K562 (cell line): ENCODE measurements at regions not wholly inside any gene's neighbourhood (a gene's known extent, or its start where the extent isn't known, plus 50 kb on each side); places are given as distances from the start of the nearest gene placed in this dataset.

Experiments
- ATAC-seq: fragments of 200-7000 bp; cut with Tn5 transposase; 3 replicates; pipeline ENCODE4 v1.9.1; 2020; ENCODE audit warnings: moderate library complexity
- BruUV-seq: library from RNA; stranded (reverse); fragments of 400-500 nt; replicated peaks from 2 replicates; lab custom pipeline; 2021; lab: Mats Ljungman, UMichigan
- CTCF ChIA-PET: fragments of 300-600 bp; formaldehyde crosslinking; extraction: SDS; loops from one replicate; lab custom pipeline; 2021; ENCODE audit warnings: low intra/inter-chr PET ratio; lab: Yijun Ruan, JAX
- POLR2A ChIA-PET: fragments of 300-600, 350-650 bp; sonication (Branson Sonifier 250); formaldehyde crosslinking; extraction: SDS; loops from one replicate; lab custom pipeline; 2021; ENCODE audit warnings: antibody characterized with exemption, inconsistent platforms; lab: Yijun Ruan, JAX
- DNase-seq, 4 experiments: peaks; one replicate each; pipeline versions ENCODE4 v3.0.0 to v3.0.0-alpha.2; 2011 to 2018; ENCODE audit warnings: low spot score in 3 of 4, mixed read lengths in 3 of 4; ENCODE audit errors: extremely low read depth in 1 of 4
- FAIRE-seq: peaks from 2 replicates; lab custom pipeline; 2011; peaks lifted over from hg19 to GRCh38; lab: Jason Lieb, UNC
- H2AFZ ChIP-seq: 2 replicates; pipeline ENCODE4 v1.6.0; 2011; ENCODE audit warnings: low read depth, low read length, control low read depth, inconsistent platforms
- H3K27ac ChIP-seq: fragments of 200-600 bp; 3 replicates; pipeline ENCODE4 v1.8.0; 2011; ENCODE audit warnings: low read depth, mild to moderate bottlenecking, control low read depth, inconsistent platforms, low read length, moderate library complexity, mixed read lengths; ENCODE audit errors: extremely low read depth
- H3K27me3 ChIP-seq, 2 experiments: fragments of 300-600 bp in 1 of 2; 2 replicates in 1 of 2; 3 replicates in 1 of 2; pipeline versions ENCODE4 v1.6.0 to v1.8.0; 2011; ENCODE audit warnings: inconsistent platforms in 2 of 2, low read length in 2 of 2, mild to moderate bottlenecking in 1 of 2, mixed read lengths in 1 of 2, moderate library complexity in 1 of 2; ENCODE audit not compliant: control insufficient read depth in 2 of 2, insufficient read depth in 2 of 2
- H3K36me3 ChIP-seq: fragments of 300-600 bp; 3 replicates; pipeline ENCODE4 v1.8.0; 2011; ENCODE audit warnings: mild to moderate bottlenecking, low read length, inconsistent platforms; ENCODE audit not compliant: control insufficient read depth, insufficient read depth
- H3K4me1 ChIP-seq, 2 experiments: fragments of 200-600 bp in 1 of 2; replicated peaks in 1 of 2; 2 replicates in 1 of 2; 3 replicates in 1 of 2; pipeline versions ENCODE4 v1.5.1 to v1.8.0; 2011; ENCODE audit warnings: inconsistent platforms in 2 of 2, low read length in 2 of 2, mild to moderate bottlenecking in 1 of 2, mixed read lengths in 1 of 2, moderate library complexity in 1 of 2; ENCODE audit not compliant: control insufficient read depth in 2 of 2, insufficient read depth in 2 of 2
- H3K4me2 ChIP-seq: 2 replicates; pipeline ENCODE4 v1.6.1; 2011; ENCODE audit warnings: low read length, control low read depth, inconsistent platforms, mixed read lengths; ENCODE audit not compliant: insufficient read depth
- H3K4me3 ChIP-seq: fragments of 200-600 bp; sonication (generic), shearing (Covaris generic); 2 replicates; pipeline ENCODE4 v1.5.1; 2016; ENCODE audit warnings: control low read depth, inconsistent platforms
- H3K79me2 ChIP-seq: fragments of 200-600 bp; 3 replicates; pipeline ENCODE4 v1.8.0; 2011; ENCODE audit warnings: low read length, inconsistent platforms; ENCODE audit not compliant: control insufficient read depth, insufficient read depth
- H3K9ac ChIP-seq, 2 experiments: 2 replicates each; pipeline versions ENCODE4 v1.6.0 to v1.6.1; 2011; ENCODE audit warnings: low read depth in 2 of 2, low read length in 2 of 2, control low read depth in 1 of 2, inconsistent platforms in 1 of 2, mild to moderate bottlenecking in 1 of 2, mixed read lengths in 1 of 2; ENCODE audit not compliant: insufficient read depth in 1 of 2
- H3K9me1 ChIP-seq: one replicate; pipeline ENCODE4 v1.6.0; 2011; ENCODE audit warnings: inconsistent platforms, mild to moderate bottlenecking, low read length, moderate library complexity; ENCODE audit not compliant: control insufficient read depth, insufficient read depth
- H3K9me3 ChIP-seq: replicated peaks from 2 replicates; pipeline ENCODE4 v1.5.1; 2011; ENCODE audit warnings: low read depth, low read length, inconsistent platforms; ENCODE audit not compliant: control insufficient read depth, insufficient read depth
- H4K20me1 ChIP-seq: replicated peaks from 2 replicates; pipeline ENCODE4 v1.6.1; 2011; ENCODE audit warnings: low read length, inconsistent platforms, mixed read lengths; ENCODE audit not compliant: control insufficient read depth, insufficient read depth
- BCOR ChIP-seq: fragments of 450-650 bp; IDR thresholded peaks from 2 replicates; pipeline ENCODE4 v1.6.1; 2016
- HDAC3 ChIP-seq: fragments of 450-650 bp; IDR thresholded peaks from 2 replicates; pipeline ENCODE4 v1.6.1; 2018; ENCODE audit warnings: borderline replicate concordance, mild to moderate bottlenecking, moderate library complexity; ENCODE audit not compliant: partially characterized antibody
- JUND ChIP-seq, 2 experiments: IDR thresholded peaks; 2 replicates in 1 of 2; 3 replicates in 1 of 2; pipeline ENCODE4 v1.6.1; 2011; ENCODE audit warnings: borderline replicate concordance in 2 of 2, low read depth in 2 of 2, low read length in 2 of 2, improper control_type of control experiment in 1 of 2, missing biosample characterization in 1 of 2, missing genetic modification characterization in 1 of 2, missing genetic modification reagents in 1 of 2
- RBM39 ChIP-seq: fragments of 200-400 bp; formaldehyde crosslinking; optimal IDR thresholded peaks from 2 replicates; pipeline ENCODE3; 2018; ENCODE audit warnings: low read depth, low read length
- TRIM24 ChIP-seq, 2 experiments: fragments of 450-650 bp; IDR thresholded peaks; 2 replicates each; pipeline ENCODE4 v1.6.1; 2016
- ZBTB49 ChIP-seq: sonication (generic); formaldehyde crosslinking; IDR thresholded peaks from 2 replicates; pipeline ENCODE4 v1.8.0; 2022; ENCODE audit warnings: missing genetic modification reagents, mild to moderate bottlenecking, borderline replicate concordance
- ZNF24 ChIP-seq: fragments of 450-650 bp; IDR thresholded peaks from 2 replicates; pipeline ENCODE4 v1.6.1; 2016
- WGBS: fragments of 100-300 bp; shearing (Covaris generic); methylation state at CpG from one replicate; pipeline ENCODE4 v1.1.6; 2016; ENCODE audit warnings: low coverage, mixed read lengths; ENCODE audit not compliant: insufficient coverage; ENCODE audit errors: missing lambda C conversion rate; 5-methylcytosine and 5-hydroxymethylcytosine counted together
- in situ Hi-C: fragments of 300-500 bp; cut with MboI; formaldehyde crosslinking; loops from 4 replicates; pipeline ENCODE4 v1.15.0; 2018; ENCODE audit warnings: inconsistent platforms, mixed read lengths
- intact Hi-C: fragments of 100-400 bp; cut with micrococcal nuclease; formaldehyde crosslinking; loops from 2 replicates; pipeline ENCODE4 v1.14.2; 2022
- TF ChIP-seq, protein P1 (sequence below): IDR thresholded peaks from 2 replicates; pipeline ENCODE4 v1.6.1; 2012; ENCODE audit warnings: low read depth, low read length, improper control_type of control experiment, borderline replicate concordance

DNA sequence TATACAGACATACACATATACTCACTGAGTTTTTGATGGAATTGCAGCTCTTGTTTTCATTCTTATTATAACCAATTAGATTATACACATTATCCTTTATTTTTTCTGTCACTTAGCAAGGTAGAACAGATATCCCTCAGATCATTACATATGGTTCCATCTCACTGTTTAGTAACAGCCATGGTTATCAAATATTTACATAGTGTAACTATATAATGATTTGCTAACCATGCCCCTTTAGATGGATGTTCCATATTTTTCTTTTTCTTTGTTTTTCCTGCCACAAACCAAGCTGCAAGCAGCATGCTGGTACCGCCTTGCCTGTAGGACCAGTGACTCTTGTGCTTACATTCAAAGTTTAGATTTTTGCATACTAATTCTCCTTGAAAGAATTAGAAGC, 163.4 kb upstream of the NFE2L3 start (continued):
- TF ChIP-seq JUND (IDR thresholded peaks at IDR 0.05; ENCODE audit: borderline replicate concordance, low read depth, low read length) (no peak), JUND (tag; IDR thresholded peaks at IDR 0.05; ENCODE audit: borderline replicate concordance, low read depth, low read length) (no peak)

GRCh38 chr7:25989140-25989705, 162.8 kb upstream of the NFE2L3 start:
- no peak for ATAC-seq
- H4K20me1 ChIP-seq = no peaks in the 10 kb centered on the region

More at GRCh38 chr7:25989140-25989705, 162.8 kb upstream of the NFE2L3 start:
- Histone ChIP-seq H3K27me3 (peaks cover 4 to 8% of the 10 kb centered on the region in 2 experiments; a peak in 4 of 5 replicates), H3K79me2 (no peaks in the 10 kb centered on the region), H3K36me3 (no peaks in the 10 kb centered on the region), H3K4me3 (no peak overlapping the region), H3K9me1 (no peaks in the 10 kb centered on the region), H3K4me1 (no peaks in the 10 kb centered on the region), H3K9ac (no peak overlapping the region), H3K9me3 (no peaks in the 10 kb centered on the region), H3K4me2 (no peak overlapping the region), H3K27ac (no peak overlapping the region), H2AFZ (no peak overlapping the region)
- POLR2A ChIA-PET = interaction anchor here (1.1 kb wide), 1 partner anchor 9 kb away, joined by 3 read pairs; no protein-coding TSS in a partner anchor
- CTCF ChIA-PET = no interaction called here
- BruUV-seq = no TSS peak
- DNase-seq = no peak
- WGBS = 2% methylated on average over 6 of the region's 6 CpGs
- TF ChIP-seq TRIM24 (IDR thresholded peaks at IDR 0.05) = no peak
- no peak for TF ChIP-seq BCOR
- TF ChIP-seq ZNF24 = no peak
- TF ChIP-seq HDAC3 = no peak
- TF ChIP-seq RBM39 = no peak
- TF ChIP-seq, protein P1, sequence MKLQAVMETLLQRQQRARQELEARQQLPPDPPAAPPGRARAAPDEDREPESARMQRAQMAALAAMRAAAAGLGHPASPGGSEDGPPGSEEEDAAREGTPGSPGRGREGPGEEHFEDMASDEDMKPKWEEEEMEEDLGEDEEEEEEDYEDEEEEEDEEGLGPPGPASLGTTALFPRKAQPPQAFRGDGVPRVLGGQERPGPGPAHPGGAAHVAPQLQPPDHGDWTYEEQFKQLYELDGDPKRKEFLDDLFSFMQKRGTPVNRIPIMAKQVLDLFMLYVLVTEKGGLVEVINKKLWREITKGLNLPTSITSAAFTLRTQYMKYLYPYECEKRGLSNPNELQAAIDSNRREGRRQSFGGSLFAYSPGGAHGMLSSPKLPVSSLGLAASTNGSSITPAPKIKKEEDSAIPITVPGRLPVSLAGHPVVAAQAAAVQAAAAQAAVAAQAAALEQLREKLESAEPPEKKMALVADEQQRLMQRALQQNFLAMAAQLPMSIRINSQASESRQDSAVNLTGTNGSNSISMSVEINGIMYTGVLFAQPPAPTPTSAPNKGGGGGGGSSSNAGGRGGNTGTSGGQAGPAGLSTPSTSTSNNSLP = no peak
- no peak for TF ChIP-seq ZBTB49 (CRISPR knock-in tag)
- FAIRE-seq = no peak
- in situ Hi-C loops (no loop called here), intact Hi-C loops (no loop called here)
